Suppressor macrophage (primary cell): ENCODE measurements at regions not wholly inside any gene's neighbourhood (a gene's known extent, or its start where the extent isn't known, plus 50 kb on each side); places are given as distances from the start of the nearest gene placed in this dataset.
"Not testable (repeated sequence)": the region's sequence is repeated elsewhere in the genome, so short reads cannot be mapped to it uniquely, and the experiment has no call there.

Experiments used
- DNase-seq, 4 experiments: peaks; one replicate each; pipeline ENCODE4 v3.0.0-alpha.2; 2020 to 2022

- DNase-seq = no peak
Measured at GRCh38 chr6:140571145-140571544, 1196.7 kb upstream of the CITED2 start.

DNA sequence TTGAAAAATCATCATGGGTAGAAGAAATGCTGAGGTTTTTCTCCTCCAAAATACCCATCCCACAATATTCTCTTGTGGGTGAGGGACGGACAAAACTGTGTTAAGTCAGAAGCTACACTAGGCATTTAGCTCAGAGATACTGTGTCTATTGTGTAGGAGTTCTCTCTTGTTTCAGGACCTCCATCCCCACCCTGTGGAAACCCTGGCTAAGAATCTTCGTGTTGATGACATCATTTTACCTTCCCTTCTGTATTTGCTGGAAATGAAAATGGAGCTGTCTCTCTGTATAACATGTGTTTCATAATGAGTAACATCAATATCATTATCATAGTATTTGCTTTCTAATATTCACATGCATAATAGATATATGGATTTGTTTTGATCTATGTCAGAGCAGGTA lies 1193.0 kb upstream of the CITED2 start:
- no peak for DNase-seq

DNA sequence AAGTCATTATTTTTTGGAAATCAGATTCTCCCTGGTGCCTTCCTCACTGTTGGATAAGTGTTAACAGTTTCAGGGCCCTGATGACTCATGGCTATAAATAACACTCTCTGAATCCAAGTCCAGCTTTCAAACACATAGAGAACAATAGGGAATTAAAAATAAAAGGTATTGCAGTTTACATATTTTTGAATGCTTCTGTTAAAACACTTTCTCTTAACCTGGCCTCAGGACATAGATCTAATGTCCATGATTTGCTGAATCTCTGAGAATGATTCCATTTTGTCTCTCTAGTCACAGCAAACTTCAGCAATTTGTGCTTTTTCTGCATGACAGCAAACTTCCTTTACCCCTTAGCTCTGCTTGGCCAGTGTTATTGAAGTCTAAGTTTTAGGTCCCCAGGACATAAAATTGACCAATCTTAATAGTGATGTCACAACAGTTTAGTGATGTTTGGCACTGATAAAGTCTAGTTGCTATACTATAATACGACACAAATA lies 1192.4 kb upstream of the CITED2 start:
- peak in 2 of 4 experiments; percentile 19 to 20 for DNase-seq

GRCh38 chr6:140563728-140564127 lies 1189.3 kb upstream of the CITED2 start:
- no peak for DNase-seq

DNA sequence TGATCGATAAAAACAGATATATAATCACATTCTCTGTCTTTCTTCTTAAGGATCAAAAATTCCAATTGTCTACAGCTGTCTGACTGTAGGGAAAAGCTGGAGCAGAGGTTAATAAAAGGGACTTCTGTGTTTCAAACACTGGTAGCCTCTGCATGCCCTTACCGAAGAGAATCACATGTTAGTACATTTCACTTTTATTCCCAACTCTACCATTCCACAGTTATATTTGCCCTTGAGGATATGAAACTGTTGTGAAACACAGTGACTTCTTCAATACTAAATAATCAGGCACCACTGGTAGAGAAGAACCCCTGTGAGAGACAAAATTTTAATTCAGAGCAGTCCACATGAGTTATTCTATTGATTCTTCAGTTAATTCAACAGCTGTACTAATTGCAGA lies 1187.3 kb upstream of the CITED2 start:
- DNase-seq = peak in 2 of 4 experiments; percentile 7 to 16

DNA sequence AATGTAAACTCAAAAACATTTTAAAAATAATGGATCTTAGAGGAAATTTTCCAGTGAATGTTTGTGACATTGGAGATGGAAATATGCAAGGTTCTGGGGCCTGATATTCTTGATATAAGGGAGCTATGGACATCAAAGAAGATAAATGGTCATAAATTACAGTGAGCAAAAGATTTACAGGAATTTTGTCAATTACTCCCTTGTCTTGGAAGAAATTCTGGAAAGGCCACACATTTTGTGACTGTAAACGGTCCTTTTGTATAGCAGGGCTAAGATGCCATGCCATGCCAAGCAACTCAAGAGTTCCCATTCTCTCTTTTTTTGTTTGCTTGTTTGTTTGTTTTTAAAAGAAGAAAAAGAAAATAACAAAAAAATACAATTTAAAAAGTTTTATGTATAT lies 1186.2 kb upstream of the CITED2 start:
- DNase-seq = no peak

GRCh38 chr6:140559458-140559857 lies 1185.0 kb upstream of the CITED2 start:
- no peak for DNase-seq

- no peak for DNase-seq
Measured at GRCh38 chr6:140554421-140554820, 1180.0 kb upstream of the CITED2 start.

- no peak for DNase-seq
Measured at GRCh38 chr6:140548366-140548765, 1173.9 kb upstream of the CITED2 start.

DNA sequence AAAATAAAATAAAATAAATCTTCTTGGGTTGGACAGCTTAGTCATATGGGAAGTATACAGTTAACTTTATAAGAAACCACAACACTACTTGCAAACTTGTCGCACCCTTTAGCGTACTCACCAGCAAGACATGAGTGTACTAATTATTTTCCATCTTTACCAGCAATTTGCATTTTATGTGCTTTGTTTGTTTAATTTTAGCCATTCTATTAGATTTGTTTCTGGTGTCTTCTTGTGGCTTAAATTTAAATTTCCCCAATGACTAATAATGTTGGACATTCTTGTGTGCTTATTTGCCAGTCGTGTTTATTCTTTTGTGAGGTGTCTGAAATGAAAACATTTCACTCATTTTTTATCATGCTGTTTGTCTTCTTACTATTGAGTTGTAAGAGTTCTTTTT lies 1172.2 kb upstream of the CITED2 start:
- no peak for DNase-seq

DNA sequence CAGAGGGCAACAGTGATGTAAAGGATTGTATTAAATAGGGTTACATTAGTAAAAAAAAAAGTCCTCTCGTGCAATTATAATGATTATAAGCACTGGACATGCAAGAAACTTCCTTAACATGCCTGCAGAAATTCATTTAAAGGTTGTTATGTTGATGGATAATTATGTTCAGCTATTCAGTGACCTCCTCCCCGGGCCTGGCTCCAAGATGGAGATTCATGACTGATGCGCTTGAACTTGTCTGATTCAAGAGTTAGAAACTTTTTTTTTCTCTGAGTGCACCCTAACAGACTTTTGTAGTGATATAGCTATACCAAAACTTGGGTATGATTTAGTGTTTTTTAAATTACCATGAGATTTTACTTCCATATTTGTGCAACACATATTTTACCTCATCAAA lies 1170.0 kb upstream of the CITED2 start:
- no peak for DNase-seq

- DNase-seq = no peak
Measured at GRCh38 chr6:140542863-140543262, 1168.4 kb upstream of the CITED2 start.

DNA sequence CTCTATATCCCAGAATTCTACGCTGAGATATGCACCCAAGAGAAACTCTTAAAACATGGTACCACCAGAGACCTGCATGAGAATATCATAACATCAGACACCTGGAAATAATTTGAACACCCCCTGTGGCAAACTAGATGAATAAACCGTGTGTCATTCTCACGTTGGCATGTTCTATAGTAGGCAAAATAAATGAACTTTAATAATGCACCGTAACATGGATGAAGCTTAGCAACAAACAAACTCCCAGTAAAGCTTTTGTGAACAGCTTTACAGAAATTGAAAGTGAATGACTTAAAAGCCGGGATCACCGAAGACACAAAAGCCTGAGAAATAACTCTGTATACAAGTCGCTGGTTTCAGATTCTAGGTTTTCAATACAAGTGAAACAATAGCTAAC lies 1166.8 kb upstream of the CITED2 start:
- no peak for DNase-seq

- no peak for DNase-seq
Measured at GRCh38 chr6:140540743-140541142, 1166.3 kb upstream of the CITED2 start.

DNA sequence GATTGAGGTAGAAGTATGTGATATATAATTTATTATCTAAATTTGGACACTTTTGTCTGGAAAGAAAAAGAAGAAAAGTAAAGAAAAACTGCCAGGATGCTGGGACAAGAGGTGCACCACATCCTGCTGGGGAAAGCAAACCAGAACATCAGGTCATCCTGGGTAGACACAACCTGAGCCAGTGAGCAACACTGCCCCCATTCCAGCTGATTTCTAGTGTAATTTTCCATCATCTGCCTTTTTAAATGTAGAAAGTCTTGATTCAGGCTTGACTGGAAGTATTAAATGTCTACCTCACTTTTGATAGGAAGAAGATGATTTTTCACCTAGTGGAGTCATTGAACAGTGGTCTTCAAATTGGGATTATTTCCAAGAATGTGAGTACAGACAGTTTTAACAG lies 1164.5 kb upstream of the CITED2 start:
- DNase-seq = no peak

DNA sequence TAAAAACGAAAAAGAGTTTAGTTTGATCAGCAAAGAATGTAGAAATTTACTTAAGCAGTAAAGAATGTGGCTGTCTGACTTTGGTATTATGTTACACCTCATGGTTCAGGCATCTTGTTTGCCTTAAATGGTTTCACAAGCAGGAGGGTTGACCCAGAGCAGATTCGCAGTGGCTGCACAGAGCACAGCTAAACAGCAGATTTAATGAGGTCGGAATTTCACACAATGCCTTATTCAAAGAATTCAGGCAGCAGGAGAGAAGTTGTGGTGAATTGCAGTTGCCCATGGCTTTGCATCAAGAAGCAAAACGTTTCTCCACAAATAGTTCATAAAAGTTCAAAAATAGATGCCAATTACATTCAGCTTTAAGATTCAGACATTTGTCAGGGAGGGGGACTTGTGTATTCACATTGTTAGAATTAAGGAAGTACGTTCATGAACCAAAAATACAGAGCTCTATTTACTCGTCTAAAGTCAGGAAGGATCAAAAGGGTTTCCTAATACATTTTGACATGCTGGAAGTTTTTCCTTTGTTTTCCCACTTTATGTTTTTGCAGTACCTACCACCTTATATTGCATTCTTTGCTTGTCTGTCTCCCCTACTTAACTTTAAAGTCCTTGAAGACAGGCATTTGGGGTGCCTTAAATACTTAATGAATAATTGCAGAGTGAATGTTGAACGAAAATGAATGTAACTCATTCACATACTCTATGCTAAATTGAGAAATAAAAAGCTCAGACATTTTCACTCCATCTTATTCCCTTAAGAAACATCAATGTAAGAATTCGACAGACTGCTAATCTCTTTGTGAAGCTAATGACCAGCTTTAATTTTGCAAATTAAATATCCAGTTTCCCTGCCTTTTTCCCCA lies 1163.6 kb upstream of the CITED2 start:
- no peak for DNase-seq

GRCh38 chr6:140537211-140537610 lies 1162.8 kb upstream of the CITED2 start:
- DNase-seq = no peak

DNA sequence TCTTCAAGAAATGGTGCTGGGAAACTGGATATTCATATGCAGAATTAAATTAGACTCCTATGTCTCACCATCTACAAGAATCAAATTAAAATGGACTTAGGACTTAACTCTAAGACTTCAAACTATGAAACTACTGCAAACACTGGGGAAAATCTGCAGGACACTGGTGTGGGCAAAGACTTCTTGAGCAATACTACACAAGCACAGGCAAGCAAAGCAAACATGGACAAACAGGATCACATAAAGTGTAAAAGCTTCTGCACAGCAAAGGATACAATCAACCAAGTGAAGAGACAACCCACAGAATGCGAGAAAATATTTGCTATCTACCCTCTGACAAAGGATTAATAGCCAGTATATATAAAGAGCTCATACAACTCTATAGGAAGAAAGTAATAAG lies 1161.1 kb upstream of the CITED2 start:
- DNase-seq = no peak

GRCh38 chr6:140533526-140533925 lies 1159.1 kb upstream of the CITED2 start:
- no peak for DNase-seq

GRCh38 chr6:140504776-140505175 lies 1130.3 kb upstream of the CITED2 start:
- DNase-seq = no peak

- no peak for DNase-seq
Measured at GRCh38 chr6:140500849-140501248, 1126.4 kb upstream of the CITED2 start.

- DNase-seq = no peak
Measured at GRCh38 chr6:140499607-140500006, 1125.2 kb upstream of the CITED2 start.

DNA sequence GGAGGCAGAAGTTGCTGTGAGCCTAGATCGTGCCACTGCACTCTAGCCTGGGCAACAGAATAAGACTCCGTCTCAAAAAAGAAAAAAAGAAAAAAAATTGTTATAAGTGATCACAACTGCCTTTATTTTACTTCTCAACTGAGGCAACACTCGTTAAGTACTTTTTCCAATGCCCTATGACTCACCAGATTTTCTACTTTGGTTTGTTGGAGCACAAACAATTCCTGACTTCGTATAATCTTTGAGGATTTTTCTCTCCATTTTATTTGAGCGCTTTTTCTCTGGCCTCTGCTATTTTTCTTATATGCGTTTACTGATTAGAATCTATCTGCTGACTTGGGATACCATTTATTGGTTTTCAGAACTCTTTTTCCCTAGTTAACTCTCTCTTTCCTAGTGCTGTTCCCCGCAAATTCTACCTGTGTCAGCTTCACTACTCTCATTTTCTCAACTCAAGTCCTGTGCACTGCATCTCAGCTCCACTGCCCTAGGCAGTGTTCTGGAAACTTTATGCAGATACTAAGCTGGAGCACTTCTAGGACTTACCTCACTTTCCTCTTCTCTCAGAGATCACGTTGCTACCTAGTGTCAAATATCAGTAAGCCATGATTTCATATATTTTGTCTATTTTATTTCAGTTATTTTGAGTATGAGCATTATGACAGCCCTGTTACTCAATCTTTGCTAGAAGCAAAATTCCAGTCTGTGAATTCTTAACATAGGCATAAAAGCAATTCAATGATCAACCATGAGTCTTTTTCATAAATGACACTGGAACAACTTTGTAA lies 1120.1 kb upstream of the CITED2 start:
- no peak for DNase-seq

GRCh38 chr6:140493470-140493869 lies 1119.0 kb upstream of the CITED2 start:
- not testable (repeated sequence) for DNase-seq
